HUES6 (cell line): ENCODE measurements at regions not wholly inside any gene's neighbourhood (a gene's known extent, or its start where the extent isn't known, plus 50 kb on each side); places are given as distances from the start of the nearest gene placed in this dataset.
A peak's percentile ranks its signal among the peaks of the same experiment; 100 is the strongest.

Experiments used
- H3K27ac ChIP-seq: 2 replicates; pipeline ENCODE4 v1.7.0; 2013; ENCODE audit warnings: low read depth, mild to moderate bottlenecking, low read length, inconsistent platforms
- H3K27me3 ChIP-seq: 2 replicates; pipeline ENCODE4 v1.6.1; 2013; ENCODE audit warnings: low read length; ENCODE audit not compliant: control insufficient read depth, insufficient read depth
- H3K36me3 ChIP-seq: 2 replicates; pipeline ENCODE4 v1.6.1; 2013; ENCODE audit warnings: low read length; ENCODE audit not compliant: control insufficient read depth, insufficient read depth
- H3K4me1 ChIP-seq: 2 replicates; pipeline ENCODE4 v1.6.1; 2013; ENCODE audit warnings: low read length; ENCODE audit not compliant: control insufficient read depth, insufficient read depth
- H3K4me3 ChIP-seq: 2 replicates; pipeline ENCODE4 v1.5.1; 2013; ENCODE audit warnings: low read depth, low read length
- H3K9ac ChIP-seq: one replicate; pipeline ENCODE4 v1.6.1; 2013; ENCODE audit warnings: mild to moderate bottlenecking, low read length
- H3K9me3 ChIP-seq: 2 replicates; pipeline ENCODE4 v1.6.1; 2013; ENCODE audit warnings: low read depth, low read length; ENCODE audit not compliant: control insufficient read depth, insufficient read depth

DNA sequence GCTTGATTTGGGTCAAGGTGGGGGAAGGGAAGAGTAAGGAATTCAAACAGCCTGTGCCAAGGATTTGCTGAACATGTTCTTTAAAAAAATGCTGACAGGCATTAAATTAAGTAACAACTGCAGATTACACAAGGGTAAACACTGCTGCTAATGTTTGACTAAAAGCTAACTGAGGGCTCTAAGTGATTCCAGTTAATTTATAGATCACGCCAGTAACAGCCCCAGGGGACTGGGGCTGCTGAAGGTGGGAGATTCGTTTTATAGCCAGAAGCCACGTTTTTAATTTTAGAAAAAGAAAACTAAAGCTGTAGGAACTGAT is 321.7 kb downstream of the DLEU7 start:
- Histone ChIP-seq H3K4me3 (no peak overlapping the region), H3K27ac (no peak overlapping the region), H3K27me3 (no peaks in the 10 kb centered on the region), H3K4me1 (peaks cover 13% of the 10 kb centered on the region; the same call in 1 of the 2 replicates), H3K36me3 (no peaks in the 10 kb centered on the region), H3K9me3 (no peaks in the 10 kb centered on the region), H3K9ac (no peak overlapping the region)

- Histone ChIP-seq H3K4me1 (peaks cover 13% of the 10 kb centered on the region), H3K36me3 (no peaks in the 10 kb centered on the region), H3K27me3 (no peaks in the 10 kb centered on the region), H3K4me3 (no peak overlapping the region), H3K9me3 (no peaks in the 10 kb centered on the region), H3K27ac (no peak overlapping the region), H3K9ac (no peak overlapping the region)
These were observed 321.0 kb downstream of the DLEU7 start for GRCh38 chr13:50522506-50522905.

DNA sequence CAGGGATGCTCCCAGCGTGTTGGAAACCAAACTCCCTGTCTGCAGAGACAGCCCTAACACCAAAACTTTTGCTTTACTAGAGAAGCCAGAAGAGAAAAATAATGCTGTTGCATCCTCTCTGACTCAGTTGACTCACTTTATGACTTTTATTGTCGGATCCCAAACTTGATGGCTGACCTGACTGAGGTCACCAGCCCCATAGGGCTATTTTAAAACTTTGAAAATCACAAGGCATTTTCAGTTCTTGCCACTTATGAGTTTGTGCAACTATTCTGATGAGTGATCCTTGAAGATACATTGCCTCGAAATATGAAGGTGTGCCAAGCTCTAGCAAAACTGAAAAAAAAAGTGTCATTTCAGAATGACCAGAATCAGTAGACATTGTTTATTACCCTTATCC is 320.2 kb downstream of the DLEU7 start:
- Histone ChIP-seq H3K36me3 (no peaks in the 10 kb centered on the region), H3K4me1 (peaks cover 18% of the 10 kb centered on the region), H3K9ac (no peak overlapping the region), H3K9me3 (no peaks in the 10 kb centered on the region), H3K27me3 (no peaks in the 10 kb centered on the region), H3K27ac (no peak overlapping the region), H3K4me3 (no peak overlapping the region)

- H3K4me1 ChIP-seq = peaks cover 28% of the 10 kb centered on the region
- no peaks in the 10 kb centered on the region for H3K27me3 ChIP-seq
- H3K4me3 ChIP-seq = no peak overlapping the region
- no peaks in the 10 kb centered on the region for H3K36me3 ChIP-seq
- H3K27ac ChIP-seq = no peak overlapping the region
- H3K9ac ChIP-seq = no peak overlapping the region
- H3K9me3 ChIP-seq = no peaks in the 10 kb centered on the region
These were observed 318.9 kb downstream of the DLEU7 start for GRCh38 chr13:50524560-50524959.

- Histone ChIP-seq H3K27ac (no peak overlapping the region), H3K4me3 (no peak overlapping the region), H3K27me3 (no peaks in the 10 kb centered on the region), H3K4me1 (peaks cover 24% of the 10 kb centered on the region), H3K36me3 (no peaks in the 10 kb centered on the region), H3K9me3 (no peaks in the 10 kb centered on the region), H3K9ac (no peak overlapping the region)
These were observed 316.8 kb downstream of the DLEU7 start for GRCh38 chr13:50526661-50527071.

DNA sequence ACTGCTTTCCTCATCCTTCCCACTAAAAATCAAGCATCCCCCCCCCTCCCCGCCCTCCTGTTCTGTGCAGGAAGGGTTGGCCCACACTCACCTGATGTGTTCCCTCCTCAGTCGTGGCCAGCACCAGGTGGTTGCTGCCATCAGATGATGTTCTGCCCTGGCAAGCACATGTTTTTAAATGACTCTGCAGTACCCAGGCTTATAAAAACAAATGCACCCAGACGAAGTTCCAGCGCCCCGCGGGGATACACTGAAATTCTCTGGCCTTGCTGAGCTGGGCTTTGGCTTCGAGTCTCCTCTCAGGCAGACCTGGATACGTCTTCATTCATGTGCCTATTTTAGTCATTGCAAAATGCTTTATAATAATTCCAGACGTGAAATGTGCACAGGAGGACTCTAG is 316.3 kb downstream of the DLEU7 start:
- H3K4me3 ChIP-seq = no peak overlapping the region
- no peak overlapping the region for H3K27ac ChIP-seq
- H3K9ac ChIP-seq = no peak overlapping the region
- no peaks in the 10 kb centered on the region for H3K9me3 ChIP-seq
- H3K4me1 ChIP-seq = peaks cover 20% of the 10 kb centered on the region
- no peaks in the 10 kb centered on the region for H3K27me3 ChIP-seq
- no peaks in the 10 kb centered on the region for H3K36me3 ChIP-seq

- H3K9ac ChIP-seq = no peak overlapping the region
- H3K9me3 ChIP-seq = no peaks in the 10 kb centered on the region
- no peaks in the 10 kb centered on the region for H3K27me3 ChIP-seq
- H3K27ac ChIP-seq = no peak overlapping the region
- no peak overlapping the region for H3K4me3 ChIP-seq
- H3K36me3 ChIP-seq = no peaks in the 10 kb centered on the region
- H3K4me1 ChIP-seq = peaks cover 20% of the 10 kb centered on the region
These were observed 315.6 kb downstream of the DLEU7 start for GRCh38 chr13:50527612-50528509.

DNA sequence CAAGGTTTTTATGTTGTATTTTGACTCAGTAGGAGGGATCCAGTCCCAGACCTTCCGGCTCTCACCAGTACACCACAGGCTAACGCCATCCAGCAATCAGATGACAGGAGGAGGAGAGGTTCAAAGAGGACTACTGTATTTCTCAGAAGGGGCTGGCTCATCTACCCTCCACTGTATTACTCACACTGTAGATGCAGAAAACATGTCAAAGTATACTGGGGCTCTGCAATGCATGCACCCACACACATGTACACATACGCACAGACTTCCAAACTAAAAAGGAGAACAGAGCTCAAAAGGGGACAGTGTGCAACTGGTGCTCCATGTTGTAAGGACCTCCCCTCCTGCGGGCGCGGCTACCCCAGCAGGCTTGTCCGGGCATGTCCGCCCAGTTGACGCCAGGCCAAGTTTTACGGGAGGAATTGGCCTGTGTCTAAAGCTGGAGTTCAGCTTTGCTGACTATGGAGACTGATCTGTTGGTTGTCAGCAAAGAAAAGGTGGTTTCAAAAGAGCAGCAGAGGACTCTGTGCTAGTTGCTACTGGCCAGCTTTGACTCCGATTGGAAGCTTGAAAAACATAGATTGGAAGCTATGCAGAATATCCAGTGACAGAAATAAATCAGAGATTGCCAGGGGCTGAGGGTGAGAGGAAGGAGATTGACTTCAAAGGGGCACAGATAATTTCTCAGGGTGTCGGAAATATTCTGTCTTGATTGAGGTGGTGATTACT is 314.2 kb downstream of the DLEU7 start:
- Histone ChIP-seq H3K36me3 (no peaks in the 10 kb centered on the region), H3K9ac (peak overlapping the region; percentile 21), H3K4me1 (peaks cover 20% of the 10 kb centered on the region), H3K4me3 (no peak overlapping the region), H3K9me3 (peaks cover 8% of the 10 kb centered on the region; the same call in 1 of the 2 replicates), H3K27me3 (no peaks in the 10 kb centered on the region), H3K27ac (peak overlapping the region; percentile 81)

- H3K27me3 ChIP-seq = no peaks in the 10 kb centered on the region
- no peaks in the 10 kb centered on the region for H3K36me3 ChIP-seq
- no peak overlapping the region for H3K27ac ChIP-seq
- H3K9ac ChIP-seq = no peak overlapping the region
- H3K4me1 ChIP-seq = peaks cover 17% of the 10 kb centered on the region
- H3K4me3 ChIP-seq = no peak overlapping the region
- peaks cover 26% of the 10 kb centered on the region for H3K9me3 ChIP-seq
These were observed 311.3 kb downstream of the DLEU7 start for GRCh38 chr13:50531917-50532899.

DNA sequence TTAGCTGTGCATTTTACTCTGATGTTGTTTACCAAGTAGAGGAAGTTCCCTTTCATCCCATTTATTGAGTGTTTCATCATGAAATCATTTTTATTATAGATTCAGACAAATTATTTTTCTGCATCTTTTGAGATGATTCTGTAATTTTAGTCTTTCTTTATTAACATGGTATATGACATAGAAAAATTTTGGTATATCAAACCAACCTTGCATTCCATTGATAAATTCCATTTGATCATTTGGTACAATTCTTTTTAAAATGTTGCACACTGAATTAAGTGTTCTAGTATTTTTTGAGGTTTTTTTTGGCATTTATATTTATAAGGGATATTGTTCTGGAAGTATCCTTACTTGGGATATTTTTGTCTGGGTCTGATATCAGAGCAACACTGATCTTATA is 308.4 kb downstream of the DLEU7 start:
- no peak overlapping the region for H3K27ac ChIP-seq
- H3K36me3 ChIP-seq = no peaks in the 10 kb centered on the region
- no peak overlapping the region for H3K4me3 ChIP-seq
- no peaks in the 10 kb centered on the region for H3K4me1 ChIP-seq
- H3K9me3 ChIP-seq = peaks cover 31% of the 10 kb centered on the region
- H3K9ac ChIP-seq = no peak overlapping the region
- H3K27me3 ChIP-seq = no peaks in the 10 kb centered on the region
